SU-DHL-6 (cell line): ENCODE measurements at regions not wholly inside any gene's neighbourhood (a gene's known extent, or its start where the extent isn't known, plus 50 kb on each side); places are given as distances from the start of the nearest gene placed in this dataset.

Experiments
- EZH2phosphoT487 ChIP-seq: fragments of 200-600 bp; sonication (generic), shearing (Covaris generic); conservative IDR thresholded peaks from 2 replicates; pipeline ENCODE4 v1.6.1; 2018; ENCODE audit warnings: mild to moderate bottlenecking, antibody characterized with exemption, low read length, moderate library complexity, mixed read lengths
- TF ChIP-seq, protein P1 (sequence below): fragments of 200-600 bp; sonication (generic); IDR thresholded peaks from one replicate; pipeline ENCODE4 v1.5.1; 2017; ENCODE audit warnings: antibody characterized with exemption, mild to moderate bottlenecking, low read length, moderate library complexity; ENCODE audit not compliant: insufficient read depth, poor library complexity, severe bottlenecking

DNA sequence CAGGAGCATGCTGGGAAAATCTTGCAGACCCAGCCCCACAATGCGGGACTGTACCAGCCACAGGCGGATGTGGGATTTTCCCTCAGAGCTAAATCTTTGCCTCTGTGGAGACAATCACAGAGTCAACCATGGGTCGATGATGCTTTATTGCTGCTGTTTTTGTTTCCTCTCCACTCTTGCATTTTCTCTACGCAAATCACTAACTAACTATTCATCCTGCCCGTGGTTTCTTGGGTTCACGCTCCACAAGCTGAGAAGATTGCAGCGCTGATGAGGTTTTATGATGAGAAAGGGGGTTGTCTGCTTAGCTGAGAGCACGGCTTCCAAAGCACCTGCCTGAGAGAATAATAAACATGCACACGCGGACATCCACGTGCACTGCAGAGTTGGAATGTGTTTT, 500.2 kb upstream of the ADAMTS16 start:
- TF ChIP-seq, protein P1, sequence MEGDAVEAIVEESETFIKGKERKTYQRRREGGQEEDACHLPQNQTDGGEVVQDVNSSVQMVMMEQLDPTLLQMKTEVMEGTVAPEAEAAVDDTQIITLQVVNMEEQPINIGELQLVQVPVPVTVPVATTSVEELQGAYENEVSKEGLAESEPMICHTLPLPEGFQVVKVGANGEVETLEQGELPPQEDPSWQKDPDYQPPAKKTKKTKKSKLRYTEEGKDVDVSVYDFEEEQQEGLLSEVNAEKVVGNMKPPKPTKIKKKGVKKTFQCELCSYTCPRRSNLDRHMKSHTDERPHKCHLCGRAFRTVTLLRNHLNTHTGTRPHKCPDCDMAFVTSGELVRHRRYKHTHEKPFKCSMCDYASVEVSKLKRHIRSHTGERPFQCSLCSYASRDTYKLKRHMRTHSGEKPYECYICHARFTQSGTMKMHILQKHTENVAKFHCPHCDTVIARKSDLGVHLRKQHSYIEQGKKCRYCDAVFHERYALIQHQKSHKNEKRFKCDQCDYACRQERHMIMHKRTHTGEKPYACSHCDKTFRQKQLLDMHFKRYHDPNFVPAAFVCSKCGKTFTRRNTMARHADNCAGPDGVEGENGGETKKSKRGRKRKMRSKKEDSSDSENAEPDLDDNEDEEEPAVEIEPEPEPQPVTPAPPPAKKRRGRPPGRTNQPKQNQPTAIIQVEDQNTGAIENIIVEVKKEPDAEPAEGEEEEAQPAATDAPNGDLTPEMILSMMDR, result no peak
- no peak for TF ChIP-seq EZH2phosphoT487
